H1 (cell line): ENCODE measurements at regions not wholly inside any gene's neighbourhood (a gene's known extent, or its start where the extent isn't known, plus 50 kb on each side); places are given as distances from the start of the nearest gene placed in this dataset.

Experiments used
- BRCA1 ChIP-seq: IDR thresholded peaks from 2 replicates; pipeline ENCODE4 v1.6.1; 2012; ENCODE audit warnings: low read depth, low read length, improper control_type of control experiment
- CBX5 ChIP-seq: fragments of 300-800, 300-1000 bp; sonication (generic); IDR thresholded peaks from 2 replicates; pipeline ENCODE4 v1.7.1; 2016; ENCODE audit warnings: antibody characterized with exemption, low read length, low read depth
- CHD1 ChIP-seq: IDR thresholded peaks from 2 replicates; pipeline ENCODE4 v1.6.1; 2012; ENCODE audit warnings: low read depth, low read length, improper control_type of control experiment
- GABPA ChIP-seq: IDR thresholded peaks from 2 replicates; pipeline ENCODE4 v1.6.1; 2011; ENCODE audit warnings: mild to moderate bottlenecking, low read length, moderate library complexity, borderline replicate concordance; ENCODE audit not compliant: insufficient read depth
- RXRA ChIP-seq: IDR thresholded peaks from 2 replicates; pipeline ENCODE4 v1.6.1; 2011; ENCODE audit warnings: low read depth, mild to moderate bottlenecking, low read length, moderate library complexity; ENCODE audit not compliant: insufficient read depth
- TAF7 ChIP-seq: optimal IDR thresholded peaks from 2 replicates; pipeline ENCODE3; 2011; ENCODE audit warnings: low read depth, mild to moderate bottlenecking, inconsistent platforms, low read length, moderate library complexity, borderline replicate concordance
- TBP ChIP-seq: IDR thresholded peaks from 2 replicates; pipeline ENCODE4 v1.6.1; 2011; ENCODE audit warnings: low read depth, low read length, improper control_type of control experiment
- TEAD4 ChIP-seq: IDR thresholded peaks from 2 replicates; pipeline ENCODE4 v1.6.1; 2012; ENCODE audit warnings: low read depth, low read length, inconsistent platforms, mixed read lengths
- TF ChIP-seq, protein P1 (sequence below): fragments of 300-600 bp; sonication (generic); IDR thresholded peaks from 2 replicates; pipeline ENCODE4 v1.7.1; 2012; ENCODE audit warnings: low read length, moderate library complexity, mild to moderate bottlenecking, inconsistent platforms; ENCODE audit not compliant: insufficient replicate concordance
- TF ChIP-seq, protein P2 (sequence below): IDR thresholded peaks from 2 replicates; pipeline ENCODE4 v1.6.1; 2012; ENCODE audit warnings: low read length, inconsistent platforms

DNA sequence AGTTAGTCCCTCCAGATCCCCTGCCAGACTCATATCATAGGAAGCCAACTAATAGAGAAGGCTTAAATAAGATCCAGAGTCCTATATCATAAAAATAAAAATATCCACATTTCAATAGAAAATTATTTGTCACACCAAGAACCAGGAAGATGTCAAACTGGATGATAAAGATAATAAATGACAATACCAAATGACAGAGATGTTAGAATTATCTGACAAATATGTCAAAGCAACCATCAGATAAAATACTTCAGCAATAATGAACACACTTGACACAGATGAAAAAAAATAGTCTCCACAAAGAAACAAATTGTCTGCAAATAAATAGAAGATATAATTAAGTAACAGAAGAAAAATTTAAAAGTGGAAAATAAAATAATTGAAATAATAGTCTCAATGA, 300.7 kb upstream of the FTMT start (continued):
- TF ChIP-seq, protein P1, sequence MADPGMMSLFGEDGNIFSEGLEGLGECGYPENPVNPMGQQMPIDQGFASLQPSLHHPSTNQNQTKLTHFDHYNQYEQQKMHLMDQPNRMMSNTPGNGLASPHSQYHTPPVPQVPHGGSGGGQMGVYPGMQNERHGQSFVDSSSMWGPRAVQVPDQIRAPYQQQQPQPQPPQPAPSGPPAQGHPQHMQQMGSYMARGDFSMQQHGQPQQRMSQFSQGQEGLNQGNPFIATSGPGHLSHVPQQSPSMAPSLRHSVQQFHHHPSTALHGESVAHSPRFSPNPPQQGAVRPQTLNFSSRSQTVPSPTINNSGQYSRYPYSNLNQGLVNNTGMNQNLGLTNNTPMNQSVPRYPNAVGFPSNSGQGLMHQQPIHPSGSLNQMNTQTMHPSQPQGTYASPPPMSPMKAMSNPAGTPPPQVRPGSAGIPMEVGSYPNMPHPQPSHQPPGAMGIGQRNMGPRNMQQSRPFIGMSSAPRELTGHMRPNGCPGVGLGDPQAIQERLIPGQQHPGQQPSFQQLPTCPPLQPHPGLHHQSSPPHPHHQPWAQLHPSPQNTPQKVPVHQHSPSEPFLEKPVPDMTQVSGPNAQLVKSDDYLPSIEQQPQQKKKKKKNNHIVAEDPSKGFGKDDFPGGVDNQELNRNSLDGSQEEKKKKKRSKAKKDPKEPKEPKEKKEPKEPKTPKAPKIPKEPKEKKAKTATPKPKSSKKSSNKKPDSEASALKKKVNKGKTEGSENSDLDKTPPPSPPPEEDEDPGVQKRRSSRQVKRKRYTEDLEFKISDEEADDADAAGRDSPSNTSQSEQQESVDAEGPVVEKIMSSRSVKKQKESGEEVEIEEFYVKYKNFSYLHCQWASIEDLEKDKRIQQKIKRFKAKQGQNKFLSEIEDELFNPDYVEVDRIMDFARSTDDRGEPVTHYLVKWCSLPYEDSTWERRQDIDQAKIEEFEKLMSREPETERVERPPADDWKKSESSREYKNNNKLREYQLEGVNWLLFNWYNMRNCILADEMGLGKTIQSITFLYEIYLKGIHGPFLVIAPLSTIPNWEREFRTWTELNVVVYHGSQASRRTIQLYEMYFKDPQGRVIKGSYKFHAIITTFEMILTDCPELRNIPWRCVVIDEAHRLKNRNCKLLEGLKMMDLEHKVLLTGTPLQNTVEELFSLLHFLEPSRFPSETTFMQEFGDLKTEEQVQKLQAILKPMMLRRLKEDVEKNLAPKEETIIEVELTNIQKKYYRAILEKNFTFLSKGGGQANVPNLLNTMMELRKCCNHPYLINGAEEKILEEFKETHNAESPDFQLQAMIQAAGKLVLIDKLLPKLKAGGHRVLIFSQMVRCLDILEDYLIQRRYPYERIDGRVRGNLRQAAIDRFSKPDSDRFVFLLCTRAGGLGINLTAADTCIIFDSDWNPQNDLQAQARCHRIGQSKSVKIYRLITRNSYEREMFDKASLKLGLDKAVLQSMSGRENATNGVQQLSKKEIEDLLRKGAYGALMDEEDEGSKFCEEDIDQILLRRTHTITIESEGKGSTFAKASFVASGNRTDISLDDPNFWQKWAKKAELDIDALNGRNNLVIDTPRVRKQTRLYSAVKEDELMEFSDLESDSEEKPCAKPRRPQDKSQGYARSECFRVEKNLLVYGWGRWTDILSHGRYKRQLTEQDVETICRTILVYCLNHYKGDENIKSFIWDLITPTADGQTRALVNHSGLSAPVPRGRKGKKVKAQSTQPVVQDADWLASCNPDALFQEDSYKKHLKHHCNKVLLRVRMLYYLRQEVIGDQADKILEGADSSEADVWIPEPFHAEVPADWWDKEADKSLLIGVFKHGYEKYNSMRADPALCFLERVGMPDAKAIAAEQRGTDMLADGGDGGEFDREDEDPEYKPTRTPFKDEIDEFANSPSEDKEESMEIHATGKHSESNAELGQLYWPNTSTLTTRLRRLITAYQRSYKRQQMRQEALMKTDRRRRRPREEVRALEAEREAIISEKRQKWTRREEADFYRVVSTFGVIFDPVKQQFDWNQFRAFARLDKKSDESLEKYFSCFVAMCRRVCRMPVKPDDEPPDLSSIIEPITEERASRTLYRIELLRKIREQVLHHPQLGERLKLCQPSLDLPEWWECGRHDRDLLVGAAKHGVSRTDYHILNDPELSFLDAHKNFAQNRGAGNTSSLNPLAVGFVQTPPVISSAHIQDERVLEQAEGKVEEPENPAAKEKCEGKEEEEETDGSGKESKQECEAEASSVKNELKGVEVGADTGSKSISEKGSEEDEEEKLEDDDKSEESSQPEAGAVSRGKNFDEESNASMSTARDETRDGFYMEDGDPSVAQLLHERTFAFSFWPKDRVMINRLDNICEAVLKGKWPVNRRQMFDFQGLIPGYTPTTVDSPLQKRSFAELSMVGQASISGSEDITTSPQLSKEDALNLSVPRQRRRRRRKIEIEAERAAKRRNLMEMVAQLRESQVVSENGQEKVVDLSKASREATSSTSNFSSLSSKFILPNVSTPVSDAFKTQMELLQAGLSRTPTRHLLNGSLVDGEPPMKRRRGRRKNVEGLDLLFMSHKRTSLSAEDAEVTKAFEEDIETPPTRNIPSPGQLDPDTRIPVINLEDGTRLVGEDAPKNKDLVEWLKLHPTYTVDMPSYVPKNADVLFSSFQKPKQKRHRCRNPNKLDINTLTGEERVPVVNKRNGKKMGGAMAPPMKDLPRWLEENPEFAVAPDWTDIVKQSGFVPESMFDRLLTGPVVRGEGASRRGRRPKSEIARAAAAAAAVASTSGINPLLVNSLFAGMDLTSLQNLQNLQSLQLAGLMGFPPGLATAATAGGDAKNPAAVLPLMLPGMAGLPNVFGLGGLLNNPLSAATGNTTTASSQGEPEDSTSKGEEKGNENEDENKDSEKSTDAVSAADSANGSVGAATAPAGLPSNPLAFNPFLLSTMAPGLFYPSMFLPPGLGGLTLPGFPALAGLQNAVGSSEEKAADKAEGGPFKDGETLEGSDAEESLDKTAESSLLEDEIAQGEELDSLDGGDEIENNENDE: no peak
- TF ChIP-seq TBP (no peak), CHD1 (no peak), RXRA (no peak), TEAD4 (no peak), BRCA1 (no peak), GABPA (no peak), TAF7 (no peak), CBX5 (no peak)
- TF ChIP-seq, protein P2, sequence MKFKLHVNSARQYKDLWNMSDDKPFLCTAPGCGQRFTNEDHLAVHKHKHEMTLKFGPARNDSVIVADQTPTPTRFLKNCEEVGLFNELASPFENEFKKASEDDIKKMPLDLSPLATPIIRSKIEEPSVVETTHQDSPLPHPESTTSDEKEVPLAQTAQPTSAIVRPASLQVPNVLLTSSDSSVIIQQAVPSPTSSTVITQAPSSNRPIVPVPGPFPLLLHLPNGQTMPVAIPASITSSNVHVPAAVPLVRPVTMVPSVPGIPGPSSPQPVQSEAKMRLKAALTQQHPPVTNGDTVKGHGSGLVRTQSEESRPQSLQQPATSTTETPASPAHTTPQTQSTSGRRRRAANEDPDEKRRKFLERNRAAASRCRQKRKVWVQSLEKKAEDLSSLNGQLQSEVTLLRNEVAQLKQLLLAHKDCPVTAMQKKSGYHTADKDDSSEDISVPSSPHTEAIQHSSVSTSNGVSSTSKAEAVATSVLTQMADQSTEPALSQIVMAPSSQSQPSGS: no peak
- TF ChIP-seq, all 59 proteins: peak for 0
